Epidermal melanocyte (primary cell): ENCODE measurements at regions not wholly inside any gene's neighbourhood (a gene's known extent, or its start where the extent isn't known, plus 50 kb on each side); places are given as distances from the start of the nearest gene placed in this dataset.

ENCODE experiments used
- DNase-seq: peaks from one replicate; pipeline ENCODE4 v3.0.0; 2011; ENCODE audit warnings: low spot score; ENCODE audit not compliant: insufficient read length

DNA sequence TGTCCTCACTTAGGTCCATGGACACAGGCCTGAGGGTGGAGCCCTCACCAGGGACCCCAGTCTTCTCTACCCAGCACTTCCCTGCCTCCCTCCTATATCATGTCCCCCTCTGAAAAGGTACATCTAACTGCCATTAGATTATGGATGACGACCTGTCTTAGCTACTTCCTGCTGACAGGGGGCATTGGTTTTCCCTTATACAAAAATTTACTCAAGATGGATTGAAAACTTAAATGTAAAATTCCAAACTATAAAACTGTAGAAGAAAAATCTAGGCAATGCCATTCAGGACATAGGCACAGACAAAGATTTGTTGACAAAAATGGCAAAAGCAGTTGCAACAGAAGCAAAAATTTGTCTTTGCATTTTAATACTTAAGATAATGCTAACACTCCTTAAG is 623.2 kb upstream of the FAM174A start:
- DNase-seq = no peak

DNA sequence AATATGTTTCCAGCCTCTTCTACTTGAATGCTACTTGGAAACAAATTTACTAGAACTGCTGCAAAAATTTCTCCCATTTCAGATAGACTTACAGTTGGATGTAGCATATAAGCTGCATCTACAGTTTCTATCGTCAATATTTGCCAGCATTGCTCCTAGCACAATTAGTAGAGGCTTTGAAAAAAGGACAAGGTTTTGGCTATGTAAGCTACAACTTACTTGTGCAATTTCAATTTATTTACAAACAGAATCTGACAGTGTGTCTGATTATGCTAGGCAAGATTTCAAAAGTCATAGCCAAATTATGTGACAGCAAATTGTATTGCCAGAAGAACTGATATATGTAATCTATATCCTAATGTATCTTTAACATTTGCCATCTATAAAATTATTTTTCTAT is 628.4 kb upstream of the FAM174A start:
- DNase-seq = no peak

DNA sequence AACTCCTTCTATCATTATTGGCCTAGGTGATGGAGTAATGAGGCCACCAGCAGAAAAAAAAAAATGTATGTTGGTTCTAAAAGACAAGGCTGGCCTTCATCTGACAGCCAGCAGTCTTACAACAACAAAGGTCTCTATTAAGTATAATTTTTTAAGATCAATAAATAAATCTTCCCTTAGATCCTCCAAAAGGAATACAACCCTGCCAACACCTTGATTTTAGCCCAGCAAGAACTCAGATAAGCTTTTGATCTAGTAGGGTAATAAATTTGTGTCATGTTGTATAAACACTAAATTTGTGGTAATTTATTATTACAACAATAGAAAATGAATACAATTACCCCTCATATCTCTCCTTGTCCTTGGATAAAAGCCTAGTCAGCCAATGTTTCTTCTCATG is 633.2 kb upstream of the FAM174A start:
- DNase-seq = no peak

DNA sequence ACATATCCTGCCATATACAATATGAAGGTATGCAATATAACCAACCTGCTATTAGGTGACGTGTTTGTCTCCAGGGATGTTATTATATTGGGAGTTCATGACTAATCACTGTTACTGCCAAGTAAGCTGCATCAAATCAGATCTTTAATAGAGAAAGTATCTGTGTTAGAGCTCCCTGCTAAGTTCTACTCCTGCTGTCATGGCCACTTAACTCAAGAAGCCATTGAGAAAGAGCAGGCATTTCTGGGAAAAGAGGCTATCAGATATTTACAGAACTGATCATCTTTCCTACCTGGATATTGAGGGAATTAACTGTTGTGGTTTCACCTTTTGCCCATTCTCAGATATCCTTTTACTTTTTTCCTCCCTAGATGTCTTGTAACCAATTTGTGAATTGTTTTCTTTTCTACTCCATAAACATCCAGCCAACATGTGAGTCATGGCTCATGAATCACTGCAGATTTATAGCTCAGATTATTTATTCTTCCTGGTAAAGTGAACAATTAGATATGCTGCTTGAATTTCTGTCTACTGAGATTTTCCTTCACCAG is 634.8 kb upstream of the FAM174A start:
- no peak for DNase-seq

DNA sequence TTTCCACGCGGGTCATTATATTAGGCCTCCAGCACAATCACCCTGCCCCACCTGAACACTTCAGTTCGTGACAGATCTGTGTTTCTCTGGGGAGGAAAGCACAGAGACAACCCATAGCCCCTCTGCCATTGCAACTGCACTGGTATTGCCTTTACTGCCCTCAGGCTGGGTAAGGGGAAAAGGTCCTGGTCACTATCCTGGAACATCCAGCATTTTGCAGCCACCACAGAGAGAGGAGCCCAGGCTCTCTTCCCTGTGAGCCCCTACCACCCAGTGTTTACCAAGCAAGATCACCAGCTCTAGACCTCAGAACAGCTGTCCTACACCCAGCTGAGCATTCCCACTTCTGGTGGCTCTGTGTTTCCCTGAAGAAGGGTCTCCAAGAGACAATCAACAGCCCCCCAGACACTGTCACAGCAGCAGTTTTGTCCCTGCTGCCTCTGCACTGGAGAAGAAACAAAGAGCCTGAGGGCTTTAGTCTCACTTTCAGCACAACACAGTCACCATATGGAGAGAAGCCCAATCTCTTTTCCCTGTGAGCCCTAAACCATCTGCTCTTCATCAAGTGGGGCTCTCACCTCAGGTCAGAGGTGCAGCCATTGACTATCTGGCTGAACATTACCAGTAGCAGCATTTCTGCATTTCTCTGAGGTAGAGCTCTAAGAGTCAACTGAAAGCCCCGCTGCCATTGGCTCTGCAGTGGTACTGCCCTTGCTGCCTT is 655.2 kb upstream of the FAM174A start:
- DNase-seq = no peak

DNA sequence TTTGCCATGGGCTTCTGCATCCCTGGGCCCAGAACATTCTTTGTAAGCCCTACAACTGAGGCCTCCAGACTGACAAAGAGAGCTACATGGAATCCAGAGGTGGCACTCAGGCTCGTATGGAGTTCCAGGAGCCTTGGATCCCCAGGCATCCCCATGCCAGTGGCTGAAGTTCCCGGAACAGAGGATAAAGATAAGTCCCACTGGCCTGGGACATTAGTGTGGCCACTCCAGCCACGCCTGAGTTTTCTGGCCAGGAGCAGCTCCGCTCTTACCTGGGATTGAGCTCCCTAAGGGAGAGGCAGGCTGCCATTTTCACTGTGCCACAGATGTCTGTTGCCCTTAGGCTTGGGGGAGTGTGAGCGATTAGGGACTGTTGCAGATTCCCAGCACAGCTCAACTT is 656.3 kb upstream of the FAM174A start:
- DNase-seq = no peak

DNA sequence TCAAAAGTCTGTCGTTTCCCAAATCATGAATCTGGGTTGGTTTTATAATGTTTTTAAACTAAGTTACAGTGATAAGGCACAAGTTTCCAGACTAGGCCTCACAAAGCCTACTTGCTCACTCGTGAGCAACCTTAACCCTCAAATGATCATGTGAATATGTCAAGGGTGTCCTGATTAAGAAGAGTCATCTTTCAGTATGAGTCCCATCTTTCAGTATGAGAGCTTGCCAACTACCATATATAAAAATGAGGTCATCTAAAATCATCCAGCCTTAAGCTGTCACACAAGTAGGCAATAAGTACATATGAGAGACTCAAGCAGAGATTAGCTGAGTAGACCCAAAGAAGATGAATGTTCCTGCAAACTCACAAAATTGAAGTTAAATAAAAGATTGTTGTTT is 668.4 kb upstream of the FAM174A start:
- no peak for DNase-seq

DNA sequence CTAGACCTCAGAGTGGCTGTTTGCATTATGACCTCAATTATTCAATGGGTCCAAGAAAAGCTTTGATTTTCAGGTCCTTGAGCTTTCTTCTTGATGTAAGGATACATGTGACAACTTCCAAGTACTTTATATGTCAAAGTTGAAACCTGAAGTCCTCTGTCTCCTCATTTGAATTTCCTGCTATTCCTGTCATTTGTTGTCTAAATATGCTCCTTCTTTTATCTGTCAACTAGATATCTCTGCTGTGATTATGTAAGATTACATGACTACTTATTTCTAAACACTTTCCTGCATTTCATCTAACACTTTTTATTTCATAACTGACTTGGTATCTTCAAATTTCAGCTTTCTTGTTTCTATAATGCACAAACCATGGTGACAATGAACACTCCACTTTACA is 670.0 kb upstream of the FAM174A start:
- no peak for DNase-seq

DNA sequence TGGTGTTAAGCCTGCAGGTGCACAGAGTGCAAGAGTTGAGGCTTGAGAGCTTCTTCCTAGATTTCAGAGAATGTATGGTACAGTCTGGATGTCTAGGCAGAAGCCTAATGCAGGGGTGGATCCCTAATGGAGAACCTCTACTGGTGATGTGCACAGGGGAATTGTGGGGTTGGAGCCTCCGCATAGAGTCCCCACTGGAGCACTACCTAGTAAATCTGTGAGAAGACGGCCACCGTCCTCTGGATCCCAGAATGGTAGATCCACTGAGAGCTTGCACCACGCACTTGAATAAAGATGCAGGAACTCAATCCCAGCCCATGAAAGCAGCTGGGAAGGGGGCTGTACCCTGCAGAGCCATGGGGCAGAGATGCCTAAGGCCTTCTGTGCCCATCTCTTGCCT is 699.4 kb upstream of the FAM174A start:
- DNase-seq = no peak

DNA sequence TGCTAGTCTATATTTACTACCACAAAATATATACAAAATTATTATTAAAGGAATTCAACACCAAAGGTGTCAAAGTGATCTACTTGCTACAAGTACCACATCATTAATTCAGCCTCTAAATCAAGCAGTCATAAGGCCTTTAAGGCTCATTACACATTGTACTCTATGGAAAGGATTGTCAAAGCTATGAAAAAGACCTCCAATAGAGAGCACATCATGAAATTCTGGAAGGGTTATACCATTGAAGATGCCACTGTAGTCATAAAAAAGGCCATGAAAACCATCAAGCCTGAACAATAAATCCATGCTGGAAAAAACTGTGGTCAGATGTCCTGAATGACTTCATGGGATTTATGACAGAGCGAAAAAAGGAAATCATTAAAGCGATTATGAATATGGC is 708.0 kb upstream of the FAM174A start:
- no peak for DNase-seq

DNA sequence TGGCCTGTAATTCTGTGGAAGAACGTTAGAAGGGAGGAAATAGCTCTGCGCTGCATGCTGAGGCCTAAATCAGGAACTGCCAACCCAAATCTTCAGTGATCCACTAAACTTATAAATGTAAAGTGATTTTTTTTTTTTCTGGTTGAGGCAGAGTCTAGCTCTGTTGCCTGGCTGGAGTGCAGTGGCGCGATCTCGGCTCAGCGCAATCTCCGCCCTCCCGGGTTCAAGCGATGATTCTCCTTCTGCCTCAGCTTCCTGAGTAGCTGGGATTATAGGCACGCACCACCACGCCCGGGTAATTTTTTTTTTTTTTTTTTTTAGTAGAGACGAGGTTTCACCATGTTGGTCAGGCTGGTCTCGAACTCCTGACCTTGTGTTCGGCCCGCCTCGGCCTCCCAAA is 717.4 kb upstream of the FAM174A start:
- DNase-seq = no peak

DNA sequence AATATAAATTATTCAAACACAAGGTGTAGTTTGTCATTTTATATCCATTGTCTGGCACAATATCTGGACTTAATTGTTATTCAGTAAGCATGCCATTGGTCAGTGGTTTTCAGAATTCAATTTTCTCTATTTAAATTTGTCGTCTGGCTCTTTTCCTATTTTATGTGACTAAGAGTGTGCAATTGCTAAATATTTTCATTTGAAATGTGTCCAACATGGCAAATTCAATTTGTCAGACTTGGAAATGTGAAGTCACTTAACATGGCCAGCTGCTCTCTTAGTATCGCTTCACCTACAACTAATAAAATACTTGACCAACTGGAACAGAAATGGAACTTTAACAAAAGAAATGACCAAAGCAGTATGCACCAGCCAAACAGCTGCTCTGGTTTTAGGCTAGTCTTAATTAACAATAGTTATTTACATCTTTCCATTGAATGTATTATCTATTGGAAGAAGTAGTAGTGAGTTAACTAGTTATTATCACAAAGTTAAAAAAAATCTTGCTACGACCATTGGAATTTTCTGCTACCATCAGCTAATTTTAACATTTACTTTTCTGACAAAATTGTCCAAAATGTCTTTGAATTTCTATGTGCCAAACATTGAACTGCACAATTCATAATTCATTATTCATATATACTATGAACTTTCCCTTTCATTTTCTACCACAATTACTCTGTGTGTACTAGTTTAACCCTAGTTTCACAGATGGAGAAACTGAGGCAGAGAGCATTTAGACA is 720.7 kb upstream of the FAM174A start:
- DNase-seq = no peak

DNA sequence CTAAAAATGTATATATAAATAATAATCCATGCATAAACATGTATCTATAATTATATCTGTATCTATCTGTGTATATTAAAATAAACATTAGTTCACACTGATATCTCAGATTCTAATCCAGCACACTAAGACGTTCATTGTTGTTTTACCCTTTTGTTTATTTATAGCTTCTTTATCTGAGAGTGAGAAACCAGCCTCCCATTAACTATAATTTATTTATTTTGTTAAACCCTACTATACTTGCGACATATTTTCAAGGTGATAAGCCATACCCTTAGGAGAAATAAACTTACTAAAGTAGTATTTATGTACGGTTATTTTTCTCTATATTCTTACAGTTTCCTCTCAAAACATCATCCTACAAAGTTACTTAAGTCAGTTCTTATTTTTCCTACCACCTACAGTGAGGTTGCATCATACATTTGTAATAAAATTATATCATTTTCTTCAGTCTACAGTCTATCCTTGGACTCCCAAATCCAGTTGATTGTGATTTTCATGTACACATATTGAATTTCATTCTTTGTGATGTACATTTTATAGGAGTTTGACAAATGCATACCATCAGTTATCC is 726.4 kb upstream of the FAM174A start:
- DNase-seq = no peak

DNA sequence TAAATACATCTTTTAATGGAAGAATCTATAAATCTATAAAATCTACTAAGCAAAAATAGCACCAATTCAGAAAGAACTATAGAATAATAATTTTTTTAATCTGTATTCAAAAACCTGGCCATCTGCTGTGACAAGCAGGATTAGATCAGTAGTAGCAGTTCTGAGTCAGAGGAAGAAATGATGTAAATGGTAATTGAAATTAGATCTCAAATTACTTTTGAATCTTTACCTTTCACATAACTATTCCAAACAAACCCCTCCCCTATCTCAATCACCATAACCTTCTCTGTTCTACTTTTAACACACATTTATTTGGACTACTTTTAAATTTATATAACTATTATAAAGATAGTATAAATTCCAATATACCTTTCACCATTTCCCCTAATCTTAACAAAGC is 727.8 kb upstream of the FAM174A start:
- no peak for DNase-seq

DNA sequence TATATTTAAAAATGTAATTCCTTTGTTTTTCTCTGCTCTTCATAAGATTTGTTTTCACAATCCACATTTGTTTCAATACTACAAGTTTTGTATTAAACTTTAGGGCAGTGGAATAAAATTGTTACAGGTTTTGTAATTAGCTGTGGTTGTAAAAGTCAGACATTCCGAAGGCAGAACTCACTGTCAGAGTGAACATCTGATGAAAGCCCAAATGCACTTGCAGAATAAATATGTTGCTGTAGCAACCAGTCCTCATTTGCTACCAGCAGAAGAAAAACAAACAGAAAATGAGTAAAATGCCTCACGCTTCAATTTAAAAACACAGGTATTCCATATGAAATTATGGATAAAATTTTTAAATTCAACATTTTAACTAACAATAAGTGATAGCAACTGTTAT is 740.1 kb upstream of the FAM174A start:
- no peak for DNase-seq

DNA sequence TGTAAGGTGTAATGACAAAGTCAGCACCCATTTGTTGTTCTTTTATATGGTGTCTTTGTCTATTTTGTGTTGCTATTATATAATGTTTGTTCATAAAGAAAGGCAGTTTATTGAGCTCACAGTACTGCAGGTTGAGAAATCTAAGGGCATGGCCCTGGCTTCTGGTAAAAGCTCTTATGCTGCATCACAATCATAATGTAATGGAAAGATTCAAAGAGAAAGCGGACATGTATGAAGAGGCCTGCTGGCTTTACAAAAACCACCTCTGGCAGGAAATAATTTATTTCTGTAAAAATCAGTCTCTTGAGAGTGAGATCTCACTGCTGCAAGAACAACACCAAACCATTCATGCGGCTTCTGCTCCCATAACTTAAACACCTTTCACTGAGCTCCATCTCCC is 746.7 kb upstream of the FAM174A start:
- no peak for DNase-seq

DNA sequence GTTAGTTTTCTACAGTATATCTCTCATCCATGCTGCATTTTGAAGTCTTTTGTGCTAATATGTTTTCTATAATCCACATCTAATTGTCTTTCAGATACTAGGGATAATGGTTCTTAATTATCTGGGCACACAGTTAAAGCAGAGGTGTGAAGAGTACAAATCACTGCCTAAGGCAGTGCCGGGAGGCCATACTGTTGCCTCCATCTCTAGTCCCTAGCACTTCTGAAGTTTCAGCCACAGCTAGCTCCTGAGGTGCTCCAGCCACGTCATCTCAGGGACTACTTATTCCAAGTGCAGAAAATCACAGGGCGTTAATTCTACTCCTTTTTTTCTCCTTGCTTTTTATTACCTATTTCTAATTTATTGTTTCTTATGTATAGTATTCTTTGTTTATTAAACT is 760.0 kb upstream of the FAM174A start:
- DNase-seq = no peak

DNA sequence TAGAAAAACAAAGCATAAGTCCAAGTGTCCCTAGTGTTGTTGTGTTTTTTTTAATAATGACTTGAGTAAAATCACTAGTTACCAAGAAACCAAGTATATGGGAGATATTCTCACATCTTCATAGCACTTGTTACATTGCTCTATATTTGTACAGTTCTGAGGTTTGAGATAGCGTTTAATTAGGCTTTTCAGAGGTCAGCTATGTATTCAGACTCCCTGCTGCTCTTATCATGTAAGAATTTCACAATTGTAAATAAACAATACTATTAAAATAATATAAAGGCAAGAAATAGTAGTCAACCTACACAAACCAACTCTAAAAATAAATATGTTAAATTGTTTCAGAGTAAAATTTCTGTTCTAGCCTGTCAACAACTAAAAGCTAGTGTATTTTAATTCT is 761.9 kb upstream of the FAM174A start:
- no peak for DNase-seq

DNA sequence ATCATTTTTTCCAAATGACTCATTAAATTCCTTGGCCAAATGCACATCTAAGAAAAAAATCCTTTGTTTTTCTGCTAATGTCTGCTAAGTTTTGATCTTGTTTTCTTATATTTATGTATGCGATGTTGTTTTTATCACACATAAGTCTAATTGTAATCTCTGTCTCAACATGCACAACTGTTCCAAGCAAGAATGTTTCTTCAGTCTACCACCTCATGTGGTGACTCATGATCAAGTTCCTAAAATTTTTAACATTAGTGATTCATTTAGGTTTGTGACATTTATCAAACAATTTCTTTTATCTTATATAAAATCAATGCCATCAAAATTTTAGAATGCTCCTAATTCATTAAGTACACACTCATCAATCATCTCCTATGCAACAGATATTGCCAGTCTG is 763.9 kb upstream of the FAM174A start:
- DNase-seq = no peak

DNA sequence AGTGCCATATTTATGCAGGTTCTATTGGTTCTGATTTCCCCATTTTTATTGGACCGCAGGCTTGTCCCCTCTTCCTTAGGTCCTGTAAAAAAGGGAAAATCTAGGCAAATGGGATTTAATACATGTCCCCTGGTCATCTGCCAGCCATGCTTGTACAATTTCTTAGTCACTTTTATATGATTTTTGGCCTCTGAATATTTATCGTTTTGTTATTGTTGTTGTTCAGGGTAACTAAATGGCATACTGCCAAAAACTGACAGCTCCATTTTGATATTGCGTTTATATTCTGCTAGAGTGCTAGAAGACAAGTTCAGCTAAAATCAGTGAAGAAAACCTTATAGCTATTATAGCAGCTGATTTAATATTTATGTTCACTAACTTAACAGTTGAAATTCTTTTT is 770.2 kb upstream of the FAM174A start:
- DNase-seq = no peak

DNA sequence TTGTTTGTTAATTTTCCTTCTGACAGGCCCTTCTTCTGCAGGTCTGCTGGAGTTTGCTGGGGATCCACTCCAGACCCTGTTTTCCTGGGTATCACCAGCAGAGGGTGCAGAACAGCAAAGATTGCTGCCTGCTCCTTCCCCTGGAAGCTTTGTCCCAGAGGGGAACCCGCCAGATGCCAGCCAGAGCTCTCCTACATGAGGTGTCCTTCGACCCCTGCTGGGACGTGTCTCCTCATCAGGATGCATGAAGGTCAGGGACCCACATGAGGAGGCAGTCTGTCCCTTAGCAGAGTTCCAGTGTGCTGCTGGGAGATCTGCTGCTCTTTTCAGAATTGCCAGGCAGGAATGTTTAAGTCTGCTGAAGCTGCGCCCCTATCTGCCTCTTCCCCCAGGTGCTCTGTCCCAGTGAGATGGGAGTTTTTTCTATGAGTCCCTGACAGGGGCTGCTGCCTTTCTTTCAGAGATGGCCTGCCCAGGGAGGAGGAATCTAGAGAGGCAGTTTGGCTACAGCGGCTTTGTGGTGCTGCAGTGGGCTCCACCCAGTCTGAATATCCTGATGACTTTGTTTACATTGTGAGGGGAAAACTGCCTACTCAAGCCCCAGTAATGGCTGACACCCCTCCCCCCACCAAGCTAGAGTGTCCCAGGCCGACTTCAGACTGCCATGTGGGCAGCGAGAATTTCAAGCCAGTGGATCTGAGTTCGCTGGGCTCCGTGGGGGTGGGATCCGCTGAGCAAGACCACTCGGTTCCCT is 772.0 kb upstream of the FAM174A start:
- DNase-seq = no peak

DNA sequence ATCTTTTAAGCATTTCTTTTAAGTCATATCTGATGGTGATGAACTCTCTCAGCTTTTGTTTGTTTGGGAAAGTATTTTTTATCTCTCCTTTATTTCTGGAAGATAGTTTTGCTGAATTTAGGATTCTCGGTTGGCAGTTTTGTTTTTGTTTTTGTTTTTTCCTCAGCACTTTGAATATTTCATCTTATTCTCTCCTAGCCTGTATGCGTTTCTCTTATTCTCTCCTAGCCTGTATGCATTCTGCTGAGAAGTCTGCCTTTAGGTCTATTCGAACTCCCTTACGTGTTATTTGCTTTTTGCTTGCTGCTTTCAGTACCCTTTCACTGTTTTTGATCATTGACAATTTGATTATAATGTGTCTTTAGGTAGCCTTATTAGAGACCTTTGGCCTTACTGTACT is 787.8 kb upstream of the FAM174A start:
- DNase-seq = no peak
